ENCODE measurements at regions not wholly inside any gene's neighbourhood (a gene's known extent, or its start where the extent isn't known, plus 50 kb on each side); places are given as distances from the start of the nearest gene placed in this dataset.

DNA sequence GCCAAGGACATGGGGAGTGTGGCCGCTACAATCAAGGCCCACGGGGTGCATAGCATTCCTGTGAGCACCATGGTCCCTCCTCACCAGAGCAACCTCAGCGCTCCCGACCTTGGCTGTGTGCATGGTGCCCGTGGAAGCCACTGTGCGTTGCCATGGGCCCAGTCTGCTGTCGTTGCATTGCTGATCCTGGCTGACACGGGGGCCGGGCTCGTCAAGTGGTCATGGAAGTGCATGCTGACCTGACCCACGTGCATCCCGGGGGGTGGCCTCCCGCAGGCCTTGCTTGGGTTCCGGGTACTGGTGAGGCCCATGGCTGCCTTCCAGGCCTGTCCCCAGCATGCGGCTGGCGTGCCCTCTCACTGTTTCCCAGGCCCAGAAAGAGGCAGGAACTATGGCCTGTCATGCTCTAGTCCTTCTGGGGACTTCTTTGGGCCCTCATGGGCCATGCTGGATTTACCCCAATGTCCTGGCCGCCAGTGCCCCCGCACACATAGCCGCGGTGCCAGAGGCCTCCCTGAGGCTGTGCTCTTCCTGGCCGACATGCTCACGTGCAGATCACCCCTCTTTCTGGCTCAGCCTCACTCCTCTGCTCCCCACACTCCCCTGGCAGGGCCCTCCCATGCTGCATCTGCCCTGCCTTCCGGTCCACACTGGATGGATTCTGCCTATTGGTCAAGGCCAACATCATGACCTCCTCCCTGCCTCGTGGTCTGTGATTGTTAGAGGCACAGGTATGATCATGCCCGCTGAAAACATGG lies 1258.0 kb downstream of the BRD1 start:
- no peak overlapping the region for H3K4me3 ChIP-seq (ENCODE audit: low read depth, low read length)

GRCh38 chr22:48568736-48569330 lies 1258.8 kb downstream of the BRD1 start:
- H3K4me3 ChIP-seq (ENCODE audit: low read depth, low read length) = no peak overlapping the region

DNA sequence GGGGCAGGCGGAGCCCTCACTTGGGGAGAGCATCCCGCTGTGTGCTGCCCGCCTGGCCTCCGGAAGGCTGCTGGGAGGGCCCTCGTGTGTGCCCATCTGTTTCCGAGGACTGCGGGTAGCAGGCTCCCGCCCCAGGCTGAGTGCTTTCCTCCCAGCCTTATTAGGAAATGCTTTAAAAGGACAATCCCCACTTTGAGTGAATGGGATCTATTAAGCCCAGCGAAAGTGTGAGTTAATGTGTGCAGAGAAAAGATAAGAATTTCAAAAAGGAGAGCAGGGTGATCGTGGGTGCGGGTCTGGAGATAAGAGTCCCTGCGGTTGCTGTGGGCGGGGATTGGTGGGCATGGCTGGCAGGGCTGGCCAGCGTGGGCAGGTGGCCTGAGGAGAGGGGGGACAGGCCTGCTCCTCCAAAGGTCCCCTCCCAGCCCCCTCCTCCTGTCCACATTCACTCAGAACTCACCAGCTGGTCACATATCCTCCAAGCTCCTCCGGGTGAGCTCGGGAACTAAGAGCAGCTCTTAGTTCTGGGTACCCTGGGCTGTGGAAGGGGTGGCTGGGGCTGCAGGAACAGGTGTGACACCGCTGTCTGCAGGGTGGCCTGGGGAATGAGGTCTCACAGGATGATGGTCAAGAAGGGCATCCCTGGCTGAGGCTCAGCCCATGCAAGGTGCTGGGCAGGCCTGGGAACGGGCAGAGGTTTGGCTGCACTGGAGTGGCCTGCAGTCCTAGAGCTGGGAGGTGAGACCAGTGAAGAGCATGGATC lies 1260.3 kb downstream of the BRD1 start:
- no peak overlapping the region for H3K4me3 ChIP-seq (ENCODE audit: low read depth, low read length)

GRCh38 chr22:48566741-48567140 lies 1260.9 kb downstream of the BRD1 start:
- H3K4me3 ChIP-seq (ENCODE audit: low read depth, low read length) = no peak overlapping the region

DNA sequence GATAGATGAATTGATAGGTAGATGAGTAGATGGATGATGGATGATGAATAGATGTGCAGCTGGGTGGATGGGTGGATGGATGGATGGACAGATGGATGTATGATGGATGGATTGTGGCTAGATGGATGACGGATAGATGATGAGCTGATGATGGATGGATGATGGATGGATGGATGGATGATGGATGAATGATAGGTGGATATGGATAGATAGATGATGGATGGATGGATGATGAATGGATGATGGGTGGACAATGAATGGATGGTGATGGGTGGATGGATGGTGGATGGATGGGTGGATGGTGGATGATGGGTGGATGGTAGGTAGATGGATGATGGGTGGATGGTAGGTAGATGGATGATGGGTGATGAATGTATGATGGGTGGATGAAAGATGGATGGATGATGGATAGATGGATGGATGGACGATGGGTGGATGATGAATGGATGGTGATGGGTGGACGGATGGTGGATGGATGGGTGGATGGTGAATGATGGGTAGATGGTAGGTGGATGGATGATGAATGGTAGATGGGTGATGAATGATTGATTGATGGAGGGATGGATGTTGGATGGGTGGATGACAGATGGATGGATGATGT lies 1261.7 kb downstream of the BRD1 start:
- no peak overlapping the region for H3K4me3 ChIP-seq (ENCODE audit: low read depth, low read length)

GRCh38 chr22:48564995-48565394 lies 1262.7 kb downstream of the BRD1 start:
- no peak overlapping the region for H3K4me3 ChIP-seq (ENCODE audit: low read depth, low read length)

GRCh38 chr22:48563966-48564330 lies 1263.7 kb downstream of the BRD1 start:
- no peak overlapping the region for H3K4me3 ChIP-seq (ENCODE audit: low read depth, low read length)

GRCh38 chr22:48563118-48563965 lies 1264.3 kb downstream of the BRD1 start:
- H3K4me3 ChIP-seq (ENCODE audit: low read depth, low read length) = no peak overlapping the region

- no peak overlapping the region for H3K4me3 ChIP-seq (ENCODE audit: low read depth, low read length)
These were observed 1266.0 kb downstream of the BRD1 start for GRCh38 chr22:48561676-48562075.

GRCh38 chr22:48560836-48561235 lies 1266.8 kb downstream of the BRD1 start:
- no peak overlapping the region for H3K4me3 ChIP-seq (ENCODE audit: low read depth, low read length)

GRCh38 chr22:48560389-48560751 lies 1267.3 kb downstream of the BRD1 start:
- no peak overlapping the region for H3K4me3 ChIP-seq (ENCODE audit: low read depth, low read length)

GRCh38 chr22:48559647-48560388 lies 1267.9 kb downstream of the BRD1 start:
- no peak overlapping the region for H3K4me3 ChIP-seq (ENCODE audit: low read depth, low read length)

DNA sequence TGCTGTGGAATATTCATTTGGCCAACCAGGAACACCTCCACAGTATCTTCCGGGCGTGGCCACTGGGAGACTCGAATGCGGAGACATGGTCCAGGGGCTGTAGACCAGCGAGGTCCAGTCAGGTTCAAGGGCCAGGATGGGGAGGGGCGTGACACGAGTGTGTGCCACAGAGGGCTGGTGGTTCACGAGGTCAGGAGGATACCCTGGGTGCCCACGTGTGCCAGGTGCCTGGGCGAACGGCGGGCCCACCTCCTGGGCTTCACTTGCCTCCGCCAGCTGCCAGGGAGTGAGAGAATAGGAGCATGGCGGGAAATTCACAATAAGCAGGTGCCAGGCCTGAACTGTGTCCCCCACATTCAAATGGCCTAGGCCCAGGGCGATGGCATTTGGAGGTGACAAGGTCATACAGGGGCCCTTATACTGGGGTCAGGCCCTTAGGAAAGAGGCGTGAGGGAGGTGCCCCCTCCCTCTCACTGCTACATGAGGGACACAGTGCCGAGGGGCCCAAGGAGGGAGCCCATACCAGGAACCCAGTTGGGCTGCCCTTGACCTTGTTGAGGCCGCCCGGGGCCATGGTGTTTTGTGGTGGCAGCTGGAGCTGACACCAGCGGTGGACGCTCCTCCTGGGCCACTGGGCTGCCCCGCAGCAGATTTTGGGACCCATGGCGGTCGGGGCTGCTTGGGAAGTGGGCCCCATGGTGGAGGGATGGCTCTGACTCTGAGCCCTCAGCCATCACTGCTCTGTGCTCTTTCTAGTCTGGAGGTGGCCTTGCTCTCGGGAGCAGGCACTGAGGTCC lies 1268.9 kb downstream of the BRD1 start:
- no peak overlapping the region for H3K4me3 ChIP-seq (ENCODE audit: low read depth, low read length)

- no peak overlapping the region for H3K4me3 ChIP-seq (ENCODE audit: low read depth, low read length)
These were observed 1269.7 kb downstream of the BRD1 start for GRCh38 chr22:48558016-48558415.

DNA sequence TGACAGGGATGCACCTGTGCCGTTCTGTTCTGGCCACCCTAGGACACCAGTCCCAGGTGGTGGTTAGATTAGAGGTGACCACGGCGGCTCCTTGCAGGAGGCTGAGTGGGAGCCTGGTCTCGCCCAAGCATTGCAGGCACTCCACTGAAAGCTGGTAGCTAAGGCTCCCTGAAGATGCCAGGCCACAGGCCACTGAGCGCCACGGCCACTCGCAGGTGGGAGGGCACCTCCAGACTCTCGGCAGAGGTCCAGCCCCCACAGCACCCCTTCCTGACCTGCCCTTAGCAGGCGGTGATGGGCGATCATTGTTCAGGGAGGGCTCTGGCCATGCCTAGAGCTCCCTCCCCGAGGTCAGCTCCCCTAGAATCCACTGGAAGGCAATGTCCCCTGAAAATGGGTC lies 1270.2 kb downstream of the BRD1 start:
- H3K4me3 ChIP-seq (ENCODE audit: low read depth, low read length) = no peak overlapping the region

GRCh38 chr22:48556751-48557150 lies 1270.9 kb downstream of the BRD1 start:
- no peak overlapping the region for H3K4me3 ChIP-seq (ENCODE audit: low read depth, low read length)

- H3K4me3 ChIP-seq (ENCODE audit: low read depth, low read length) = no peak overlapping the region
These were observed 1271.5 kb downstream of the BRD1 start for GRCh38 chr22:48556222-48556621.

DNA sequence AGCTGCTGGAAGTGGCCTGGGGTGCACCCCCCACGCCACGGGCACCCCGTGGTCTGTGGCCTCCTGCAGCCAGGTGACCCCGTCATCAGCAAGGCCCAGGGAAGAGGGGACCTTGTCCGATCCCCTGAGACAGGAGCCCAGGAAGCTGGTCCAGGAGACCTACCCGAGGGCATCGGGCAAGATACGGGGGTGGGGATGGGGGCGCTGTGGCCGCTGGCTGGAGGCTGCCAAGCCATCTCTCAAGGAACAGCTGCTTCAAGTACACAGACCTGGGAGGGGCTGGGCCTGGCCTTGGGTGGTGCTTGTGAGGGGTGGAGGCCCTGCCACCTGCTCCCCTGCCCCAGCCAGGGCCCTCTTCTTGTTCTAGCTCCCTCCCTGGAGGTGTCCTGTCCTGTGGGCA lies 1272.1 kb downstream of the BRD1 start:
- no peak overlapping the region for H3K4me3 ChIP-seq (ENCODE audit: low read depth, low read length)

GRCh38 chr22:48554893-48555572 lies 1272.6 kb downstream of the BRD1 start:
- H3K4me3 ChIP-seq (ENCODE audit: low read depth, low read length) = no peak overlapping the region
